ENCODE measurements at regions not wholly inside any gene's neighbourhood (a gene's known extent, or its start where the extent isn't known, plus 50 kb on each side); places are given as distances from the start of the nearest gene placed in this dataset.

- DNase-seq: no peak
Observed at GRCh38 chr3:189118896-189119295, 52.9 kb upstream of the TPRG1 start.

- DNase-seq: no peak
Observed at GRCh38 chr3:189119950-189120349, 51.8 kb upstream of the TPRG1 start.

- DNase-seq: no peak
Observed at GRCh38 chr3:189121092-189121491, 50.7 kb upstream of the TPRG1 start.
